GM10248 (cell line): ENCODE measurements at regions not wholly inside any gene's neighbourhood (a gene's known extent, or its start where the extent isn't known, plus 50 kb on each side); places are given as distances from the start of the nearest gene placed in this dataset.

Experiments
- CTCF ChIA-PET: fragments of 300-600 bp; sonication (Branson Sonifier 250); formaldehyde crosslinking; extraction: SDS; loops from one replicate; lab custom pipeline; 2021; ENCODE audit warnings: antibody characterized with exemption; lab: Yijun Ruan, JAX
- POLR2A ChIA-PET: fragments of 350-650 bp; sonication (Branson Sonifier 250); formaldehyde crosslinking; extraction: SDS; loops from one replicate; lab custom pipeline; 2020; ENCODE audit warnings: antibody characterized with exemption; lab: Yijun Ruan, JAX
- DNase-seq: peaks from one replicate; pipeline ENCODE4 v3.0.0; 2012; ENCODE audit errors: extremely low spot score
- TF ChIP-seq, protein P1 (sequence below): IDR thresholded peaks from 2 replicates; pipeline ENCODE4 v1.5.1; 2012; ENCODE audit warnings: mild to moderate bottlenecking, low read depth; ENCODE audit errors: extremely low read depth, missing control alignments, control extremely low read depth

DNA sequence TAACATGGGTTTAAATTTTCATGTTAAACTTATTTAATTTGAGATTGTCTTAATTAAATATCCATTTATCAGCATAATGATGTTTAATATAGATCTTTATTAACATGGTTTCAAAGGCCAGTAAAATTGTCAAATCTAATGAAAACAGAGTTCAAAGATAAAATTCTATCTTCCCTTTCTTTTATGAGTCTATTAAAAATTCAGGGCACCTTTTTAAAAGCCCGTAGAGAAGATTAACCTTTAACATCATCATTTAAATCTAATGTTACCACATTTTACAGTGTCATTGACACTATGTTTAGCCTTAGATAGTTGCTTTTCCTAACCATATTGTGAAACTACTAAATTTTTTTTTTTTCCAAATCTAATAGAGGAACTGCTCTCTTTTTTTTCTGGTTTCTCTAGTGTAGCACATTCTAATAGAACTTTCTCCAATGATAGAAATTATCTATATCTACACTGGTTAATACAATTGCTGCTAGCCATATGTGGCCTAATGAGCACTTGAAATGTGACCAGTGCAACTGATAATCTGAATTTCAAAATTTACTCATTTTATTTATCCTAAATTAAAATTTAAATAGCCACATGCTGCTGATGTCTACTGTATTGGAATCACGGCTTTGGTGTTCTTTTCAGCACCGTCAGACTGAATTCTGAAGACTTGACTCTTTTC lies 410.9 kb downstream of the UTRN start:
- TF ChIP-seq, protein P1, sequence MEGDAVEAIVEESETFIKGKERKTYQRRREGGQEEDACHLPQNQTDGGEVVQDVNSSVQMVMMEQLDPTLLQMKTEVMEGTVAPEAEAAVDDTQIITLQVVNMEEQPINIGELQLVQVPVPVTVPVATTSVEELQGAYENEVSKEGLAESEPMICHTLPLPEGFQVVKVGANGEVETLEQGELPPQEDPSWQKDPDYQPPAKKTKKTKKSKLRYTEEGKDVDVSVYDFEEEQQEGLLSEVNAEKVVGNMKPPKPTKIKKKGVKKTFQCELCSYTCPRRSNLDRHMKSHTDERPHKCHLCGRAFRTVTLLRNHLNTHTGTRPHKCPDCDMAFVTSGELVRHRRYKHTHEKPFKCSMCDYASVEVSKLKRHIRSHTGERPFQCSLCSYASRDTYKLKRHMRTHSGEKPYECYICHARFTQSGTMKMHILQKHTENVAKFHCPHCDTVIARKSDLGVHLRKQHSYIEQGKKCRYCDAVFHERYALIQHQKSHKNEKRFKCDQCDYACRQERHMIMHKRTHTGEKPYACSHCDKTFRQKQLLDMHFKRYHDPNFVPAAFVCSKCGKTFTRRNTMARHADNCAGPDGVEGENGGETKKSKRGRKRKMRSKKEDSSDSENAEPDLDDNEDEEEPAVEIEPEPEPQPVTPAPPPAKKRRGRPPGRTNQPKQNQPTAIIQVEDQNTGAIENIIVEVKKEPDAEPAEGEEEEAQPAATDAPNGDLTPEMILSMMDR = no peak
- no peak for DNase-seq
- ChIA-PET CTCF (no interaction called here), POLR2A (no interaction called here)

DNA sequence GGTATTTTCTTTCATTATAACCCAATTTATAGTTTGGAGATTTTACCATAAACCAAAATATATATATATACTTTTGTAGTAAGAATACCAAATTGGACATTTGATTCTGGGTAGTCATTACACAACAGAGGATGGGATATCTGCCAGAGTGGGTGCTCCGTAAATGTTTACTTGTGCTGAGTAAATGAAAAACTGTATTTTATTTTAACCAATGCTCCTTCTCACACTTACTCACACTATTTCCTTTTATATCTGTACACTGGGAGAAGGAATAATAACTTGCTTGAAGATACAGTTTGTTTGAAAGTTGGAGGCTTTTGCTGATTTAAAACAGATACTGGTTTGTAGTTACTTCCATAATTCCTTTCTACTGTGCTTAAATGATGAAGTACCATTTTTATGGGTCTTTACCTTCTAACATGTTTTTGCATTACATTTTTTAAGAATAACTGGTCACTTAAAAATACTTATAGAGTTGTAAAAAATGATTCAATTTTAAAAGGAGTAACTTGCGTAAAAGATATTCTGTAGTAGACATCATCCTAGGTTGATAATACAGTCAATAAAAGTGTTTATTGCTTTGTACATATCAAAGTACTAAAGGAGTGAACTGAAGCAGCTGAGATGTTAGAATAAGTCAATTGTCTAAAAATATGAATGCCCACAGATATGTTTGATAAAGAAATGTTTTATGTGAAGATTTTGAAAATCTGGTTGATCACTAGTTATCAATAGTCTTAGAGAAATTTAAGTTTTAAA lies 411.7 kb downstream of the UTRN start:
- ChIA-PET CTCF (no interaction called here), POLR2A (no interaction called here)
- no peak for DNase-seq
- TF ChIP-seq, protein P1 = no peak

DNA sequence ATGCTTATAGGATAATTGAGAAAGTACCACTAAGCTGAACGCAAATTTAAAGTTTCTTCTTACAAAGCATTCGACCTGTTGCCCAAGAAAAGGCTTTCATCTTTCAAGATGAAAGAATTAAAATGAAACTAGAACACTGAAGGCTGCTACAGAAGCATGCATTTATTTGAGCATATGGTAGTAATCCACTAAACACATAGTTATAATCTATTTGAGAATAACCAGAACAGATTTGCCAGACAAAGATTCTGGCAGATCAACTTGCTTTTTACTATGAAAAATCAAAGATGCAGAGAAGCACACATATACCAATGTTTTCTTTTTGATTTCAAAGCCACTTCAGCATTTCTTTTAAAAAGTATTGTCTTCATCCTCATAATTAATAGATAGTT lies 412.2 kb downstream of the UTRN start:
- ChIA-PET POLR2A (no interaction called here), CTCF (no interaction called here)
- no peak for DNase-seq

DNA sequence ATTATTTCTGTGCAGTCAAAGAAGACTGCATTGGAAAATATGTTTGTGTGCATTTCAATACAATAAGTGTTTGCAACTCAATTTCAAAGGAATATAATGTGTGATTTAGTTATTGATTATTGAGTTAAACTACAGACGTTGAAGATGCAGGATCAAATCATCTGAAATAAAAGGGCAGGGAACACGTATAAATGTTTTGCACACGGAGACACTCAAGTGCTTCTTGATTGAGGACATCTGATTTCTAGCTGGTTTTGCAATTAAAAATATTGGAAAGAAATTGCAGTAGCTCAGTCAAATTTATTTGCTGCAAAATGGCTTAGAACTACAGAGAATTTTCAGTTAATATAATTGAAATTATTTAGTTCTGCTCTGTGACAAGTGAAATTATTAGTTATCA lies 412.7 kb downstream of the UTRN start:
- ChIA-PET CTCF (no interaction called here), POLR2A (no interaction called here)
- TF ChIP-seq, protein P1 = no peak
- DNase-seq = no peak

More for the DNA sequence above, 412.2 kb downstream of the UTRN start:
- TF ChIP-seq, protein P1 = no peak

DNA sequence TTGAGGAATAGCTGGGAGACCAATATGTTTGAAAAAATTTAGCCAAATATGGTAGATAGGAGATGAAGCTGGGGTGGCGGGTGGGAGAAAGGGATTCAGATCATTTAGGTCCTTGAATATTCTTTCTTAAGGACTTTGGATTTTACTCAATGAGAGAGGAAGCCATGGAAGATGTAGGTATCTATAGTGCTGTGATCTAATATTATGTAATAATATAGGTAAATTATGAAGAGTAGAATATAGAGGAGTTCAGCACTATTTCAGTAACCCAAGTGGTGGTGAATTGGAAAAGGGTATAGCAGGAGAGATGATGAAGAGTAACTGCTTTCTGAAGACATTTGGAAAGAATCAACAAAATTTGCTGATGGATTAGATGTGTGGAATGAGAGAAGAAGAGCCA lies 417.6 kb downstream of the UTRN start:
- TF ChIP-seq, protein P1 = no peak
- DNase-seq = no peak
- ChIA-PET CTCF (interaction anchor here (1.7 to 2.0 kb wide), 2 partner anchors 15 to 20 kb away, joined by 3 to 4 read pairs; no protein-coding TSS in a partner anchor), POLR2A (no interaction called here)

DNA sequence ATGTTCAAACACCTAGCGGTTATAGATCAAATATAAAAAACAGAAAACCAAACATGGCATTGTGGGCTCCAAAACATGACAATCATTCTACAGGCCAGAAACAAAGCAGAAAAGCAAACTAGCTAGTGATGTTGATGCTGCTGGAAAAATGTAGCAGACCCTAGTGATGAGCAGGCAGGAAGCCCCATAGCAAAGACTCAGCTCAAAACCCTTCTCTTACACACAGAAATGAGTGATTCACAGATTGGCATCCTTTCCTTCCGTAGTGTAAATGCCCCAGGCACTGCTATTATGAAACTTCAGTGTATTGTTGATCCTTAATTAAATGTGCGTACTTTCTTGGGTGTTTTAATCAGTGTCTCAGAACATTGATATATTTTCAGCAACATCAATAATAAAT lies 425.1 kb downstream of the UTRN start:
- TF ChIP-seq, protein P1 = no peak
- CTCF ChIA-PET = interaction anchor here (2.0 kb wide), 1 partner anchor 10 kb away, joined by 8 read pairs; no protein-coding TSS in a partner anchor
- no peak for DNase-seq
- POLR2A ChIA-PET = no interaction called here
